ENCODE measurements at regions not wholly inside any gene's neighbourhood (a gene's known extent, or its start where the extent isn't known, plus 50 kb on each side); places are given as distances from the start of the nearest gene placed in this dataset.
"Not testable (repeated sequence)": the region's sequence is repeated elsewhere in the genome, so short reads cannot be mapped to it uniquely, and the experiment has no call there.

DNA sequence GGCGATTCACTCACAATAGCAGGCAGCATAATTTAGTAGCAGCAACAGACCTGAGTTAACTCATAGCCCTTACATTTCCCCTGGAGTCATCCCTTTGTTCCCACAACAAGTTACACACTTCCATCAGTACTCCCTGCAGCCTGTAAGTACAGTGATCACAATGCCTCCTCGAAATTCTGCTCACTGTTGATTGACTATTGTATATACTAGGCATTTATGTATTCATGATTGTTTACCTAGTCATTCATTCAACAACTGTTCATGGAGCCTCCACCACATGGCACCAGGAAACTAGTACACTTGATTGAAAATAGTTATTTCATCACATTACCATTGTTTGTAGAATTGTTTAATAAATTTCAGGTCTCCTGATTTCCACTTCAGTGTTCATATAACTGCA, 71.4 kb upstream of the P3H2 start:
- no peak for DNase-seq

- DNase-seq: no peak
These were observed 67.5 kb upstream of the P3H2 start for GRCh38 chr3:190188197-190188596.

DNA sequence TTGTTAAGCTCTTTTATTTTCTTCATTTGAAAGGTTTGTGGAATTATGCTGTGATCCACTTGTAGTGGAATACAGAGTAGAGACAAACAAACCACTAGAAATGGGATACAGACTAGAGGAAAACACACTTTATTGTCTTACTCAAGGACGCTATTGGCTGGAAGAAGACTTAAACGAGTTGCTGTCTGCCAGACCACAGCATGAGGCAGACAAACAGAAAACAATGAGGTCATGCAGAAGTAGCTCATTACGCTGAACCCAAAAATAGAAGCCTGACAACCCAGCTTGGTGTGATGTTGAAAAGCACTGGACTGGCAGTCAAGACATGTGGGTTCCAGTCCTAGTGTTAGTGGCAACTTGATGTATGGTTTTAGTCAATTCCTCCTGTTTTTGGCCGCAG, 62.4 kb upstream of the P3H2 start:
- no peak for DNase-seq

GRCh38 chr3:190182418-190183043, 61.8 kb upstream of the P3H2 start:
- no peak for DNase-seq

- DNase-seq: no peak
These were observed 59.6 kb upstream of the P3H2 start for GRCh38 chr3:190180268-190180667.

DNA sequence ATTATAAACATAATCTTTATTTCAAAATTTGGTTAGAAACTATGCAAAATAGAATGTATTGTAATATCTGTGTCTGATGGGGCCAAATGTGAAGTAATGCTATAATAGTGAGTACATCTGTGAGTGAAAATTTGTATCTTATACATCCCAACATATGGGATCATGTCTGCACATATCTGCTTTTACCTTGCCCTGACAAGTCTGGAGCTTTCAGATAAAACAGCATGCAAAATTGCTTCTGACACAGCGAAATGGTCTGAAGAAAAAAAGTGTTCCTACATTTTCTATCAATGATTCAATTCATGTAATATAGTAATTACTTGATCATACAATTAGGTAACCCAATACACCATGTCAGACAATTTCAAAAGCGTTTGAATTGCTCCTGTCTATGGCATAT, 58.1 kb upstream of the P3H2 start:
- DNase-seq: no peak

DNA sequence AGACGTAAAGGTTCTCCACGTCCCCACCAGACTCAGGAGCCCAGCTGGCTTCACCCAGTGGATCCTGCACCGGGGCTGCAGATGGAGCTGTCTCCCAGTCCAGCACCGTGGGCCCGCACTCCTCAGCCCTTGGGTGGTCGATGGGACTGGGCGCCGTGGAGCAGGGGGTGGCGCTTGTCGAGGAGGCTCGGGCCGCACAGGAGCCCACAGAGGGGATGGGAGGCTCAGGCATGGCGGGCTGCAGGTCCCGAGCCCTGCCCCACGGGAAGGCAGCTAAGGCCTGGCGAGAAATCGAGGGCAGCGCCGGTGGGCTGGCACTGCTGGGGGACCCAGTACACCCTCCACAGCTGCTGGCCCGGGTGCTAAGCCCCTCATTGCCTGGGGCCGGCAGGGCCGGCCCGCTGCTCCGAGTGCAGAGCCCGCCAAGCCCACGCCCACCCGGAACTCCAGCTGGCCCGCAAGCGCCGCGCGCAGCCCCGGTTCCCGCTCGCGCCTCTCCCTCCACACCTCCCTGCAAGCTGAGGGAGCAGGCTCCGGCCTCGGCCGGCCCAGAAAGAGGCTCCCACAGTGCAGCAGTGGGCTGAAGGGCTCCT, 56.3 kb upstream of the P3H2 start:
- not testable (repeated sequence) for DNase-seq

- DNase-seq: not testable (repeated sequence)
These were observed 55.4 kb upstream of the P3H2 start for GRCh38 chr3:190176106-190176505.

- DNase-seq: no peak
These were observed 54.8 kb upstream of the P3H2 start for GRCh38 chr3:190175490-190175889.

GRCh38 chr3:190174471-190174870, 53.8 kb upstream of the P3H2 start:
- DNase-seq: no peak

- no peak for DNase-seq
These were observed 52.7 kb upstream of the P3H2 start for GRCh38 chr3:190173426-190173825.

DNA sequence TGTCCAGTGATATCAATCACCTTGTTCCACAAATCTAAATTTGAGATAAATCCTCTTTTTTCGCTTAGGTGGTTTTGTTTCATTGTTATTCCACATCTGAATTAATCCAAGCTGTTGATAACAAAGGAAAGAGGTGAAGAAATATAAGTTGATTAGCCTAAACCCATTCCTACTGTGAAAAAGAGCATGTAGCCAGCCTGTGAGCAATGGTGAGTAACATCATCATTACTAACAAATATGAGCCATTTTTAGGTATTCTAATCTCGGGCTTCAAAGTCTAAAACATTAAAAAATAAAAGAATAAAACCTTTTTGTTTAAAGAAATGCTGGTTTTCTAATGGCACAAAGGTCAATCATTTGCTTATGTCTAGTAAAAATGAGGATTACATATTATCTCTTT, 52.1 kb upstream of the P3H2 start:
- DNase-seq: no peak

All from activated CD4-positive, alpha-beta T cell treated with anti-CD3 and anti-CD28 coated beads, Interleukin-2, amount 50 U/mL, for 16 hours (primary cell).